ENCODE measurements at regions not wholly inside any gene's neighbourhood (a gene's known extent, or its start where the extent isn't known, plus 50 kb on each side); places are given as distances from the start of the nearest gene placed in this dataset.

DNA sequence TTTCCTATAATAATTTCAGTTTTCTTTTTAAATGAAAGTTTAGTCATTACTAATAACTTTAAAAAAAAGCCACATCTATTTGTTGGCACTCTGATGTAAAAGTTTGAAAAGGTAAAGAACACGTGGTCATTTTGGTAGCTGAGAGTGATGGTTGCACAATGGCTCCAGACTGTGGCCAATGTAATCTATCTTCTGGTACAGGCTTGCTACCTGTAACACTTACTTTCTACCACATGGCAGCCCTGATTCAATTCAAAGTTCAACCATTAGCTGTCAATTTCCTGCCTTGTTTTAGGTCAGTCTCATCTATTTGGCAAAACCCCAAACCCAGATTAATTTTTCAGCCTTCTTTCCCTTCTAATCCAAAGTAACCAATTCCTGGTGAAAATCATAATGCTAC lies 126.1 kb downstream of the TUSC7 start:
- no peak overlapping the region for H3K27ac ChIP-seq
- WGBS, 4 donors = 31 to 64% (median 53%) methylated on average over 1 of the region's 1 CpG
- H3K9me3 ChIP-seq (replicated peaks in 1 of 3) = no peaks in the 10 kb centered on the region
- H3K4me3 ChIP-seq = no peak overlapping the region
- no peaks in the 10 kb centered on the region for H3K36me3 ChIP-seq (replicated peaks in 1 of 2)
- intact Hi-C loops (cut with DNase I) = no loop called here
- TF ChIP-seq CTCF (IDR thresholded peaks at IDR 0.05) = no peak
- TF ChIP-seq POLR2A (IDR thresholded peaks at IDR 0.05) = no peak
- H3K4me1 ChIP-seq (replicated peaks in 1 of 2) = peaks cover 8 to 25% of the 10 kb centered on the region in 2 donors
- no peaks in the 10 kb centered on the region for H3K27me3 ChIP-seq
- DNase-seq = no peak

- intact Hi-C loops (cut with DNase I) = no loop called here
- Histone ChIP-seq H3K4me3 (no peak overlapping the region), H3K4me1 (replicated peaks in 1 of 2) (peaks cover 8 to 25% of the 10 kb centered on the region in 2 donors), H3K27ac (no peak overlapping the region), H3K9me3 (replicated peaks in 1 of 3) (no peaks in the 10 kb centered on the region), H3K27me3 (no peaks in the 10 kb centered on the region), H3K36me3 (replicated peaks in 1 of 2) (no peaks in the 10 kb centered on the region)
- DNase-seq = no peak
- 59 to 71% (median 65%) methylated on average over 2 of the region's 2 CpGs for WGBS, 4 donors
- TF ChIP-seq CTCF (IDR thresholded peaks at IDR 0.05) = no peak
- no peak for TF ChIP-seq POLR2A (IDR thresholded peaks at IDR 0.05)
These were observed 126.7 kb downstream of the TUSC7 start for GRCh38 chr3:116836286-116836685.

DNA sequence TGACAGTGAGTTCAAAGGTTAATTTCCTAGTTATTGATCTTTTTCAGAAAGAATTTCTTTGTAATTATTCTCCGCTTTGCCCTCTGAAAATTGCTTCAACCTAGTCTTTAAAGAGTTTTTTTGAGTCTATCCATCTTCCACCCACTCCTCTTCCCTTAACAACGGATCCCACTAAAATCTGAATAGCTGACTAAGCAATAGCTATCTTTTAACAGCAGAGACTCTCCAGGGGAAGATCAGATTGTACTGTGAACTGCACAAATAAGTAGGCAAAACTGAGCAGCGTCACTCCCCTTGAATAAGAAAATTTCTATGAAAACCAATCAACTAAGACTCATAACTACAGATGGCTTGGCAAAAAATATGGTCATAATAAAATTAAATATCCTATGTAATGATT lies 127.9 kb downstream of the TUSC7 start:
- no peaks in the 10 kb centered on the region for H3K36me3 ChIP-seq (replicated peaks in 1 of 2)
- TF ChIP-seq POLR2A (IDR thresholded peaks at IDR 0.05) (no peak), CTCF (IDR thresholded peaks at IDR 0.05) (no peak)
- DNase-seq = no peak
- peaks cover 8 to 25% of the 10 kb centered on the region in 2 donors for H3K4me1 ChIP-seq (replicated peaks in 1 of 2)
- no peak overlapping the region for H3K27ac ChIP-seq
- no peaks in the 10 kb centered on the region for H3K27me3 ChIP-seq
- 82 to 89% (median 84%) methylated on average over 3 of the region's 3 CpGs for WGBS, 4 donors
- no peak overlapping the region for H3K4me3 ChIP-seq
- intact Hi-C loops (cut with DNase I) = no loop called here
- H3K9me3 ChIP-seq (replicated peaks in 1 of 3) = no peaks in the 10 kb centered on the region

DNA sequence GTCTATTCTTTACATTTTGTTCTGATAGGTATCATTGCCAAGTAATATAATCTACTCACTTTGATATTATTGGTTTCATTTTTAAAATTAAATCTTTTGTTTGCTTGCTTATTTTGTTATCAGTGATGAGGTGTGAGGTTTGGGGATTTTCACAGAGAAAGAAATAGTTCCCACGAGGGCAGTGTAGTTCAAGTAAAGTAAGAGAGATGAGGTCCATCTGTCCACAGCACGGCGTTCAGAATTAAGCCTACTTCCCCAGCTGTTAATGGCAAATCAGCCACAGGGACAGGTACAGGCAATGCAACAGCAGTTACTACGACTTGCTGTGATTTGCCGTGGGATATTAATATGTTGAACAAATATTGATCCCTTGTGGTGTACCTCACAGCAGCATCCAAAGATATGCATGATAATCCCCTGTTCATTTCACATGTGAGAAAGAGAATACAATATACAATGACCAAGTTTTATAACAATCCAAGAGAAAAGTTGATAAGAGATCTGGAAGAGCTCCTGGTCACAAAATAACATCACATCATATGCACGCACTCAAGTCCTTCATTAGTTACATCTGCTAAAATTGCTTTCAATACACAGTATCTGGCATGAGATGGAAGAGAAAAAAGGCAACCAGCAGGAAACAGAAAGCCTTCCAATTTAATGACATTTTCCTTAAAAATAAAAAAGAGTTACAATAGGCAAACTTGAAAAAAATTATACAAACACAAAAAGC lies 131.6 kb downstream of the TUSC7 start:
- WGBS, 4 donors = 85 to 89% (median 88%) methylated on average over 6 of the region's 6 CpGs

More for the DNA sequence above, 131.6 kb downstream of the TUSC7 start:
- H3K36me3 ChIP-seq (replicated peaks in 1 of 2) = no peaks in the 10 kb centered on the region
- no peak overlapping the region for H3K4me3 ChIP-seq
- no peak for TF ChIP-seq CTCF (IDR thresholded peaks at IDR 0.05)
- TF ChIP-seq POLR2A (IDR thresholded peaks at IDR 0.05) = no peak
- intact Hi-C loops (cut with DNase I) = no loop called here
- no peak for DNase-seq
- no peak overlapping the region for H3K27ac ChIP-seq
- no peaks in the 10 kb centered on the region for H3K9me3 ChIP-seq (replicated peaks in 1 of 3)
- no peaks in the 10 kb centered on the region for H3K27me3 ChIP-seq
- no peaks in the 10 kb centered on the region for H3K4me1 ChIP-seq (replicated peaks in 1 of 2)

All from adrenal gland (tissue), 9 donors.